ENCODE measurements at regions not wholly inside any gene's neighbourhood (a gene's known extent, or its start where the extent isn't known, plus 50 kb on each side); places are given as distances from the start of the nearest gene placed in this dataset.

GRCh38 chr5:173711466-173711865 lies 95.0 kb upstream of the BOD1 start:
- TF ChIP-seq CTCF (IDR thresholded peaks at IDR 0.05) = no peak
- no peak for TF ChIP-seq POLR2A (IDR thresholded peaks at IDR 0.05)

All from body of pancreas (tissue), 4 donors.